ENCODE measurements at regions not wholly inside any gene's neighbourhood (a gene's known extent, or its start where the extent isn't known, plus 50 kb on each side); places are given as distances from the start of the nearest gene placed in this dataset.
"Not testable (repeated sequence)": the region's sequence is repeated elsewhere in the genome, so short reads cannot be mapped to it uniquely, and the experiment has no call there.

DNA sequence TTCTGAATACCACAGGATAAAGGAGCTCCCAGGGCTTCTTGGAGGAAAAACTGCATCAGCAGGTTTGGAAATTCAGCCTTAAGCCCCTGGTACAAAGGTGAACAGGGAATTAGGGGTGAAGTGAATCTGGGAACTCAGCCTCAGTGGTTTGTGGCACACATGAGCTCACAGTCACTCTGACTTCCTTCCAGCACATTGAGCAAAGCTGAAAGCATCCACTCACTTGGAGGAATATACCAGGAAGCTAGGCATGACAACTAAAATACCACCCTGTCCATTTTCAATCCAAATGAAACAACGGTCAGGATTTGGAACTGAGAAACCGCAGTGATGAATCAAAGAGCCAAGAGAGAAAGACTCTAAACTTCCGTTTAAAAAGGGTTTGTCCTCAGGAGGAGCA is 216.1 kb downstream of the ICOS start:
- H3K4me1 ChIP-seq (ENCODE audit: control insufficient read depth in 3 of 3, insufficient read depth in 3 of 3, low read length in 3 of 3) = no peaks in the 10 kb centered on the region
- H3K36me3 ChIP-seq (ENCODE audit: control insufficient read depth in 3 of 3, insufficient read depth in 3 of 3, low read length in 3 of 3) = no peaks in the 10 kb centered on the region
- peaks cover 0 to 5% (median 0%) of the 10 kb centered on the region in 3 donors for H3K27me3 ChIP-seq (ENCODE audit: control insufficient read depth in 3 of 3, insufficient read depth in 3 of 3, low read length in 3 of 3)
- H3K9ac ChIP-seq (ENCODE audit: low read depth in 1 of 3, low read length in 3 of 3) = no peak overlapping the region
- H3K4me3 ChIP-seq (ENCODE audit: low read length in 3 of 3) = no peak overlapping the region
- no peaks in the 10 kb centered on the region for H3K9me3 ChIP-seq (ENCODE audit: control insufficient read depth in 3 of 3, low read length in 3 of 3)
- no peak overlapping the region for H3K27ac ChIP-seq (ENCODE audit: low read depth, low read length)

DNA sequence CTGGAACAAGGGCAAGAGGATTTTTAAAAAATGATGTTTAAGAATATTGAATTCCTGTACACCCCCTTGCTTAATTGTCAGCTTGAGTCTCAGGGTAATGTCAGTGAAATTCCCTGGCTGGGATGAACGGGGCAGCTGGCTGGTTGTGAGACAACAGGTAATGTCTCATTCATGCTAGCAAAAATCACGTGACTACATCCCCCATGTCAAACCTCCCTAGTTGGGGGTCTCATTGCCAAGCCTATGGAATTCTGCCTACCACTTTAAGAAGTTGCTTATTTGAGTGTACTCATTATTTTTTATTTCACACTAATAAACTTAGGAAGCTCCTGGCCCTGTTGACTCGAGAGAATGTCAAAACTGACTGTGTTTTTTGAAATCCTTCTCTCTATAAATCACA is 218.3 kb downstream of the ICOS start:
- H3K27ac ChIP-seq (ENCODE audit: low read depth, low read length) = no peak overlapping the region
- H3K9me3 ChIP-seq (ENCODE audit: control insufficient read depth in 3 of 3, low read length in 3 of 3) = no peaks in the 10 kb centered on the region
- H3K9ac ChIP-seq (ENCODE audit: low read depth in 1 of 3, low read length in 3 of 3) = no peak overlapping the region
- H3K4me1 ChIP-seq (ENCODE audit: control insufficient read depth in 3 of 3, insufficient read depth in 3 of 3, low read length in 3 of 3) = no peaks in the 10 kb centered on the region
- H3K36me3 ChIP-seq (ENCODE audit: control insufficient read depth in 3 of 3, insufficient read depth in 3 of 3, low read length in 3 of 3) = no peaks in the 10 kb centered on the region
- peaks cover 0 to 5% (median 0%) of the 10 kb centered on the region in 3 donors for H3K27me3 ChIP-seq (ENCODE audit: control insufficient read depth in 3 of 3, insufficient read depth in 3 of 3, low read length in 3 of 3)
- no peak overlapping the region for H3K4me3 ChIP-seq (ENCODE audit: low read length in 3 of 3)

DNA sequence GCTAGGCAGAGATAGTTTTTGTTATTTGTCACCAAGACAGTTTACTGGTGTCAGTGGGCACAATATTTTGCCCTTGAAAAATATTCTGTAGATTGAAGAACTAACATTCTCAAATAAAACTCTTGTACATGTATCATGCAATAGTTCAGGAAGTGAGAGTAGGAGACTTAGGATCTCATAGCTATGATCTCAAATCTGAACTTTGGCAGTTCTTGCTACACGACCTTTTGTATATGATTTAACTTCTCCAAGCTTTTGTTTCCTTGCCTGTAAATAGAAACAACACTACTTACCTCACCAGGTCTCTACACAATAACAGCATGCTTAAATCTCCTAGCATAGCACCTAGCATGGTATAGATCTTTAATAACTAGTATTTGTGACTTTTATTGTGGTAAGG is 219.9 kb downstream of the ICOS start:
- Histone ChIP-seq H3K36me3 (ENCODE audit: control insufficient read depth in 3 of 3, insufficient read depth in 3 of 3, low read length in 3 of 3) (no peaks in the 10 kb centered on the region), H3K27me3 (ENCODE audit: control insufficient read depth in 3 of 3, insufficient read depth in 3 of 3, low read length in 3 of 3) (no peaks in the 10 kb centered on the region), H3K27ac (ENCODE audit: low read depth, low read length) (no peak overlapping the region), H3K4me3 (ENCODE audit: low read length in 3 of 3) (no peak overlapping the region), H3K4me1 (ENCODE audit: control insufficient read depth in 3 of 3, insufficient read depth in 3 of 3, low read length in 3 of 3) (no peaks in the 10 kb centered on the region), H3K9ac (ENCODE audit: low read depth in 1 of 3, low read length in 3 of 3) (no peak overlapping the region), H3K9me3 (ENCODE audit: control insufficient read depth in 3 of 3, low read length in 3 of 3) (no peaks in the 10 kb centered on the region)

DNA sequence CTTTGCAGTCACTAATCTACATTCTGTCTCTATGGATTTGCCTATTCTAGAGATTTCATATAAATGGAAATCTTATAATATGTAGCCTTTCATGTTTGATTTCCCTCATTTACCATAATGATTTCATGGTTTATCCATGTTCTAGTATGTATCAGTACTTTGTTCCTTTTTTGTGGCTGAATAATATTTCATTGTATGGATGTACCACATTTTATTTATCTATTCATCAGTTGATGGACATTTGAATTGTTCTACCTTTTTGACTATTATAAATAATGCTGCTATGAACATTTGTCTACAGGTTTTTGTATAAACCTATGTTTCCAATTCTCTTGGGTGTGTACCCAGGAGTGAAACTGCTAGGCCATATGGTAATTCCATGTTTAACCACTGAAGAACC is 221.1 kb downstream of the ICOS start:
- Histone ChIP-seq H3K4me3 (ENCODE audit: low read length in 3 of 3) (no peak overlapping the region), H3K4me1 (ENCODE audit: control insufficient read depth in 3 of 3, insufficient read depth in 3 of 3, low read length in 3 of 3) (no peaks in the 10 kb centered on the region), H3K27ac (ENCODE audit: low read depth, low read length) (no peak overlapping the region), H3K36me3 (ENCODE audit: control insufficient read depth in 3 of 3, insufficient read depth in 3 of 3, low read length in 3 of 3) (no peaks in the 10 kb centered on the region), H3K9ac (ENCODE audit: low read depth in 1 of 3, low read length in 3 of 3) (no peak overlapping the region), H3K9me3 (ENCODE audit: control insufficient read depth in 3 of 3, low read length in 3 of 3) (no peaks in the 10 kb centered on the region), H3K27me3 (ENCODE audit: control insufficient read depth in 3 of 3, insufficient read depth in 3 of 3, low read length in 3 of 3) (no peaks in the 10 kb centered on the region)

DNA sequence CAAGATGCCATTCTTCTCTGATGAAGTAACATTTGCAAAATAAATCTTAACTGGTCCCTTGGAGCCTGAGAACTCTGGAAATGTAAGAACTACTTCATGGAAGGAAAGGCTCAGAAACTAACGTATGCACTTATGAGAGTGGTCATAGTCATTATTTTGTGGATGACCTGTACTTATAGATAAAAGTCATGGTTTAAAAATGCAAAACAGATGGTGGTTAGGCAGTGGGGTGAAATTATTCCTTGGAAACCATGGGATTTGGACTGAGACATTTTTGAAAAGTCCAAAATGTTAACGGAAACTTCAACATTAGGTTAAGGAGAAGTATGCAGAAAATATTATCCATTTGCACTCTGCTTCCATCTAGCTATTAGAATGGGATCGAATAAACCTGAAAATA is 223.0 kb downstream of the ICOS start:
- Histone ChIP-seq H3K9me3 (ENCODE audit: control insufficient read depth in 3 of 3, low read length in 3 of 3) (no peaks in the 10 kb centered on the region), H3K36me3 (ENCODE audit: control insufficient read depth in 3 of 3, insufficient read depth in 3 of 3, low read length in 3 of 3) (no peaks in the 10 kb centered on the region), H3K4me1 (ENCODE audit: control insufficient read depth in 3 of 3, insufficient read depth in 3 of 3, low read length in 3 of 3) (no peaks in the 10 kb centered on the region), H3K9ac (ENCODE audit: low read depth in 1 of 3, low read length in 3 of 3) (no peak overlapping the region), H3K4me3 (ENCODE audit: low read length in 3 of 3) (no peak overlapping the region), H3K27ac (ENCODE audit: low read depth, low read length) (no peak overlapping the region), H3K27me3 (ENCODE audit: control insufficient read depth in 3 of 3, insufficient read depth in 3 of 3, low read length in 3 of 3) (no peaks in the 10 kb centered on the region)

DNA sequence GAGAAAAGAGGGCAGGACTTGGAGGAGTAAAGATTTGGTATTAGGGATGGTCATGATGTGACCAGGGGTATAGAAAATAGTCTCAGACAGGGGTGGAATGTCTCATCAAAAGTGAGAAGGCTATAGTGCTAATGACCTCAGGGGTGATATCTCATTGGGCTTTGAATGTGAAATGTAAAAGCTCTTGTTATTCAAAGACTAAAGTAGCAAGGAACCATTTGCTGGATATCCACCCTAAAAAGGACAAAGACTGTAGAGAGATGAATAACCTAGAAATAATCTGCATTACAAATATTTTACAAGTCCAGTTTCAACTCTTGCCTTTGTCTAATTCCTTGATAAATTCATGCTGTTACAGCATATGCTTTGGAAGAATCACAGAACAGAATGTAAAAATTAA is 224.4 kb downstream of the ICOS start:
- H3K36me3 ChIP-seq (ENCODE audit: control insufficient read depth in 3 of 3, insufficient read depth in 3 of 3, low read length in 3 of 3) = no peaks in the 10 kb centered on the region
- H3K27me3 ChIP-seq (ENCODE audit: control insufficient read depth in 3 of 3, insufficient read depth in 3 of 3, low read length in 3 of 3) = no peaks in the 10 kb centered on the region
- H3K4me3 ChIP-seq (ENCODE audit: low read length in 3 of 3) = no peak overlapping the region
- no peaks in the 10 kb centered on the region for H3K9me3 ChIP-seq (ENCODE audit: control insufficient read depth in 3 of 3, low read length in 3 of 3)
- no peak overlapping the region for H3K9ac ChIP-seq (ENCODE audit: low read depth in 1 of 3, low read length in 3 of 3)
- no peak overlapping the region for H3K27ac ChIP-seq (ENCODE audit: low read depth, low read length)
- no peaks in the 10 kb centered on the region for H3K4me1 ChIP-seq (ENCODE audit: control insufficient read depth in 3 of 3, insufficient read depth in 3 of 3, low read length in 3 of 3)

DNA sequence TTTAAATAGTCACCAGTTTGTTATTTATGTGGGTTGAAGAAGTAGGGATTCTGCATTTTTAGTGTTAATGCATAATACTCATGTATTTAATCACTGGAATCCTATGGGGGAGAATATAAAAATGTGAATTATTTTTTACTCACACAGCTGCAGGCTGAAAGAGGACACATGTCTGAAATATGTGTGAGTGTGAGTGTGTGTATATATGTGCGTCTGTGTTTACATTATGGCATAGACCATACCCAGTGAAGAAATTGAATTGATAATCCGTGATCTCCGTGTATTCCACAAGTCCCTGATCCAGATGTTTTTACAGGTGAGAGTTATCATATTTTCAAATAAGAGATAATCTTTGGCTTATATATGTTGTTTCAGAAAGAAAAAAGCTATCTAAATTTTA is 225.3 kb downstream of the ICOS start:
- no peaks in the 10 kb centered on the region for H3K9me3 ChIP-seq (ENCODE audit: control insufficient read depth in 3 of 3, low read length in 3 of 3)
- no peak overlapping the region for H3K27ac ChIP-seq (ENCODE audit: low read depth, low read length)
- no peaks in the 10 kb centered on the region for H3K4me1 ChIP-seq (ENCODE audit: control insufficient read depth in 3 of 3, insufficient read depth in 3 of 3, low read length in 3 of 3)
- no peaks in the 10 kb centered on the region for H3K36me3 ChIP-seq (ENCODE audit: control insufficient read depth in 3 of 3, insufficient read depth in 3 of 3, low read length in 3 of 3)
- no peak overlapping the region for H3K9ac ChIP-seq (ENCODE audit: low read depth in 1 of 3, low read length in 3 of 3)
- H3K4me3 ChIP-seq (ENCODE audit: low read length in 3 of 3) = no peak overlapping the region
- H3K27me3 ChIP-seq (ENCODE audit: control insufficient read depth in 3 of 3, insufficient read depth in 3 of 3, low read length in 3 of 3) = no peaks in the 10 kb centered on the region

DNA sequence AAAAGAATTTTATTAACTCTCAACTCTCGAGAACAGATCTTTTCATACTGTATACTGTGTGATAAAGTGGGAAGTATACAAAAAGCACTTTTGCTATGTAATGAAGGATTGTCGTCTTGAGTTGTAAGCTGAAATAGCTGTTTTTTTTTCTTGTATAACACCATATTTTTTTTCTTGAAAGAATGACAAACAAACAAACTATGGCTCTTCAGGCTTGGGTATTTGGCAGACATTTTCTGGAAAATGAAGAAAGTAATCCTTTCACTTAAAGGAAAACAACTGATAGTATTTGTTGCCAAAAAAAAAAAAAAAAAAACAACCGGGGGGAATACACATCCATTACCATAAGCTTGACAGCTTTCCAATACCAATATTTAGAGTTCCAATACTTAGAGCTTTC is 230.4 kb downstream of the ICOS start:
- H3K9ac ChIP-seq (ENCODE audit: low read depth in 1 of 3, low read length in 3 of 3) = no peak overlapping the region

DNA sequence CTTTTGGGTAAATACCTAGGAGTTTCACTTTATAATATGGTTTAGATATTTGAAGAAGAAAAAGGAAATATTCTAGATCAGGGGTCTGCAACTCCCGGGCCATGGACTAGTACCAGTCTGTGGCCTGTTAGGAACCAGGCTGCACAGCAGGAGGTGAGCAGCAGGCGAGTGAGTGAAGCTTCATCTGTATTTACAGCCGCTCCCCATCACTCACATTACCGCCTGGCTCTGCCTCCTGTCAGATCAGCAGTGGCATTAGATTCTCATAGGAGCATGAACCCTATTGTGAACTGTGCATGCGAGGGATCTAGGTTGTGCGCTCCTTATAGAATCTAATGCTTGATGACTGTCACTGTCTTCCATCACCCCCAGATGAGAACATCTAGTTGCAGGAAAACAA is 231.1 kb downstream of the ICOS start:
- not testable (repeated sequence) for H3K9me3 ChIP-seq (ENCODE audit: control insufficient read depth in 3 of 3, low read length in 3 of 3); H3K27ac ChIP-seq (ENCODE audit: low read depth, low read length); H3K4me1 ChIP-seq (ENCODE audit: control insufficient read depth in 3 of 3, insufficient read depth in 3 of 3, low read length in 3 of 3); H3K36me3 ChIP-seq (ENCODE audit: control insufficient read depth in 3 of 3, insufficient read depth in 3 of 3, low read length in 3 of 3); H3K9ac ChIP-seq (ENCODE audit: low read depth in 1 of 3, low read length in 3 of 3); H3K4me3 ChIP-seq (ENCODE audit: low read length in 3 of 3); H3K27me3 ChIP-seq (ENCODE audit: control insufficient read depth in 3 of 3, insufficient read depth in 3 of 3, low read length in 3 of 3)

More for the DNA sequence above, 230.4 kb downstream of the ICOS start:
- H3K9me3 ChIP-seq (ENCODE audit: control insufficient read depth in 3 of 3, low read length in 3 of 3) = no peaks in the 10 kb centered on the region
- no peaks in the 10 kb centered on the region for H3K36me3 ChIP-seq (ENCODE audit: control insufficient read depth in 3 of 3, insufficient read depth in 3 of 3, low read length in 3 of 3)
- no peak overlapping the region for H3K27ac ChIP-seq (ENCODE audit: low read depth, low read length)
- H3K4me3 ChIP-seq (ENCODE audit: low read length in 3 of 3) = no peak overlapping the region
- no peaks in the 10 kb centered on the region for H3K27me3 ChIP-seq (ENCODE audit: control insufficient read depth in 3 of 3, insufficient read depth in 3 of 3, low read length in 3 of 3)
- no peaks in the 10 kb centered on the region for H3K4me1 ChIP-seq (ENCODE audit: control insufficient read depth in 3 of 3, insufficient read depth in 3 of 3, low read length in 3 of 3)

DNA sequence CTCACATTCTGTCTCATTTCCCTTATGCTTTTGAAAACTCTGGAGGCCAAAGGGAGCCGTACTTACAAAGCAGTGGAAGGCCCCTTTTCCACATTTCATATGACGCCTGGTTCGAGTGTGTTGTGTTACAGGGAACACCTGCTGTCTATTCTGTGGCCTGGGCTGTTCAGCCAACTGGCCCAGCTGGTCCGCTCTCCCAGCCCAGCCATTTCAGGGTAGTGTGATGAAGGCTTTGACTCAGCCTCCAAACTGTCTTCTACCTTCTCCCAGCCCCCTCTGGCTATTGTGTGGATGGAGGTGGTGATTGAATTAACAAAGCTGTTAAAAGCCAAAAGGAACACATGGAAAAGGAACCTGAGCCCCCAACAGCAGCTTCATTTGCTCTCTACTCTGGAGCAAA is 233.8 kb downstream of the ICOS start:
- Histone ChIP-seq H3K36me3 (ENCODE audit: control insufficient read depth in 3 of 3, insufficient read depth in 3 of 3, low read length in 3 of 3) (no peaks in the 10 kb centered on the region), H3K27ac (ENCODE audit: low read depth, low read length) (no peak overlapping the region), H3K9me3 (ENCODE audit: control insufficient read depth in 3 of 3, low read length in 3 of 3) (no peaks in the 10 kb centered on the region), H3K4me1 (ENCODE audit: control insufficient read depth in 3 of 3, insufficient read depth in 3 of 3, low read length in 3 of 3) (no peaks in the 10 kb centered on the region), H3K4me3 (ENCODE audit: low read length in 3 of 3) (no peak overlapping the region), H3K9ac (ENCODE audit: low read depth in 1 of 3, low read length in 3 of 3) (no peak overlapping the region), H3K27me3 (ENCODE audit: control insufficient read depth in 3 of 3, insufficient read depth in 3 of 3, low read length in 3 of 3) (no peaks in the 10 kb centered on the region)

All from skeletal muscle tissue (tissue), 3 donors.